Fibroblast of skin of right quadriceps (primary cell): ENCODE measurements at regions not wholly inside any gene's neighbourhood (a gene's known extent, or its start where the extent isn't known, plus 50 kb on each side); places are given as distances from the start of the nearest gene placed in this dataset.

Source experiments
- DNase-seq: peaks from one replicate; pipeline ENCODE4 v3.0.0-alpha.2; 2013

DNA sequence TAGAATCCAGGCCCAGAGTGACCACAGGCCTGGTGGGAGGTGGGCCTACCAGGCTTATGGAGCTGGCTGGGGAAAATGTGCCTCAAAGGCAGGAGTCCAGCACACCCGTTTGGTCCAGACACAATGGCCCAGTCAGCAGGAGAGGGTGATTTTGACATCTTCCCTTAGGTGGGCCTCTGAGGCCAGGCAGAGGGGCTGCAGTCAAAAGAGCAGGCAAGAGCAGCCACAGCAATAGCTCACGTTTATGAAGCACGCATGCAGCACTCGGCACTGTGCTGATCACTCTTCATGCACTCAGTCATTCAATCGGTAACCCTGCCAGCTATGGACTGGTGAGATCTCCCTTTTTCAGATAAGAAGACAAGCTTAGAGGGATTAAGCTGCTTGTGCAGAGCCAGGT, 146.8 kb downstream of the LRIG2 start:
- no peak for DNase-seq

DNA sequence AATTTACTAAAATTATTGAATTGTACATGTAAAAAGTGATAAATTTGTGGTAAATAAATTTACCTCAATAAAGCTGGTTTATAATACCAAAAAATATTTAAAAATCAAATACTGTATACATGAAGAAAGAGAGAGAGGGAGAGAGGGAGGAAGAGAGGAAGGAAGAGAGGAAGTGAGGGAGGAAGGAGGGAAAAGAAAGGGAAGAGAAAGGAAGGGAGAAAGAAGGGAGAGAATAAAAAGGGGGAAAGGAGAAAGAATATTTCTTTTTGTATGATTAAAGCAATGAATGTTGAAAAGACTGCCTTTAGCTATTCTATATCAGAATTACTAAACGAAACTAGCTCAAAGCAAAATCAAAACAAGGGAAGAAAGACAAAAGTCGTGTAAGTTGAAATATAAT, 150.0 kb downstream of the LRIG2 start:
- no peak for DNase-seq

DNA sequence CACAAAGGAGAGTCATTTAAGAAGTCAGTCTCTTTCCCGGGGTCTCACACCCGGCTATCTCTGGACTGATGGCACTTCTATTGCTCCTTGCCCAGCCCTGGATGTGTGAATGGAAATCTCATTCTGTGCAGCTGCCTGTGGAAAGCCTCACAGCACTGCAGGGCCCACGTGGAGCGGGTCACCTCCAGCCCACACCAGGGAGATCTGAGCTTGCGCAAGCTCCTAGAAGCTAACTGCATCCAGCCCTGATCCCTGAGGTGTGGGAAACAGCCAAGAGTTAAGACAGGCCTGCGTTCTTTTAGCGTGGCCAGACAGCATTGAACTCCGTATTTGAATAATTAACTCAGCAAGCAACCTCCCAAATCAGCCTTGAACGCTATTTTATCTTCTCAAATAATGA, 150.5 kb downstream of the LRIG2 start:
- DNase-seq: no peak

DNA sequence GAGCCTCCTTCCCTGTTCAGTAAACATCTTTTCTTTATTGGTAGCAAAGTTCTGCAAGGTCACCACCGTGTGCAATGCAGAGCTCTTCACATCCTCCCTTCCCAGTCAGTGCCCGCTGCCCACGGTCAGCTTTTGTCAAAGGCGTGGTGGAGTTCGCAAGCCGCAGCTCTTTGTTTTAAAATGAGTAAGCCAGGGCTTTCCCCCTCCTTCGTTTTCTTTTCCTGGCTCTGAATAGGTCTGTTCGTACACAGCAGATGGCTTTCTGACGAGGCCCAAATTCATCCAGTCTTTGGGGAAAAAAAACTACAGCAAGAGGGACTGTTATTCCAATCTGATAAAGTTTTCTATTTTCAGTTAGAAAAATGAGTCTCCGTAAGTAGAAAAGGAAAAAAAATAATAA, 153.2 kb downstream of the LRIG2 start:
- no peak for DNase-seq

DNA sequence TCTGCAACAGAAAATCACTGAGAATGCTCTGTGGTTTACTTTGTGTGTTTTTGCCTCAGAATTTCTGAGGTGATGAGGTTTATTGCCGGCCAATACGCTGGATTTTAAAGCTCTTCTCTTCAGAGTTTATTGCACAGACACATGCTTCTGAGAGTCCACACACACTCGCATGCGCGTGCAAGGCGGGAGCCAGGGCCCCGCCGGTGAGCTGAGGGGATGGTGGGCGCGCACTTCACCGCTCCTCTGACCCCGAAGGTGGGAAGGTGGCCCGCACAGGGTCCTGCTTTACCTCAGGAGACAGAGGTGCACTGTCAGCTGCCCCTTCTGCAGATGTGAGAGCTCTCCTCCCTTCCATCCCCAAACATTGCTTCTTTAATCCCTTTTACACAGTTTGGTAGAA, 158.4 kb upstream of the MAGI3 start:
- no peak for DNase-seq

DNA sequence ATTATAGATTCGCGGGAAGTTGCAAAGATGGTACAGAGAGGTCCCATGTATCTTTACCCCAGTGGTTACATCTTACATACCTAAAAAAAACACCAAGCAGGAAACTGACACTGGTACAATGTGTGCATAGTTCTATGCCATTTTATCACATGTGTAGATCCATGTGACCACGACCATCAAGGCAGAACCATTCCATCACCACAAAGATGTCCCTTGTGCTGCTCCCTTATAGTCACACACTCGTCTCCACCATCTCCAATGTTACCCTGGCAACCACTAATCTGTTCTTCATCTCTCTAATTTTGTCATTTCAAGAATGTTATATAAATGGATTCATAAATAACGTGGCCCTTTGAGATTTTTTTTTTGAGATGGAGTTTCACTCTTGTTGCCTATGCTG, 156.9 kb upstream of the MAGI3 start:
- no peak for DNase-seq

DNA sequence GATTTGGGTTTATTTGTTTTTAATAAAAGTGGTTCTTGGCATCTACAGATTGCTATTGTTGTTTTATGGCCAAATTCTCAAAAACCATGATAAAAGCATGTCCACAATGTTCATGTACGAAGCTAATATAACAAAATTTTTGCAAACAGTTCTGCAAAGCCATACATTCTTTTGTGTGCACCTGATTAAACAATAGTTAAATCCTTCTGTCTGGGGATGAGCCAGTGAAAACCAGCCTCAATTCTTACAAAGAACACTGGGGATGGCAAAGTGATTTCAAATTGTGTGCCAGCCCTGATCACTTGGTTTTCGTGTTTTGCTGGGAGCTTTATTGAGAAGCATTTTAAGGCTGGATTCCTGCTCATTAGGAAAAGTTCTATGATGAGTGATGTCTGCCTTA, 149.1 kb upstream of the MAGI3 start:
- DNase-seq: no peak

DNA sequence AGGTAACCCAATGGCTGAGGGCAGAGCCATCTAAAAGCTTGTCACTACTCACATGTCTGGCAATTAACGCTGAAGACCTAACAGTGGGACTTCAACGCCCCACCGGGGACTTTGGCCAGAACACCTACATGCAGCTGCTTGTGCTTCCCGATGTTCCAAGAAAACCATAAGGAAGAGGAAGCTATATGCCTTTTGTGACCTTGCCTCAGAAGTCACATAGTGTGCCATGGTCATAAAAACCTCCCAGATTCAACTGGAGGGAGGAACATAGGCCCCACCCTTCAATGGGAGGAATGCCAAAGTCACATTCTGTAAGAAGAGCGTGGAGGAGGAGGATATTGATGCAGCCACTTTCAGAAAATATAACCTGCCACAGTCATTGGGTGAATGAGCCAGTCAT, 147.8 kb upstream of the MAGI3 start:
- DNase-seq: no peak

DNA sequence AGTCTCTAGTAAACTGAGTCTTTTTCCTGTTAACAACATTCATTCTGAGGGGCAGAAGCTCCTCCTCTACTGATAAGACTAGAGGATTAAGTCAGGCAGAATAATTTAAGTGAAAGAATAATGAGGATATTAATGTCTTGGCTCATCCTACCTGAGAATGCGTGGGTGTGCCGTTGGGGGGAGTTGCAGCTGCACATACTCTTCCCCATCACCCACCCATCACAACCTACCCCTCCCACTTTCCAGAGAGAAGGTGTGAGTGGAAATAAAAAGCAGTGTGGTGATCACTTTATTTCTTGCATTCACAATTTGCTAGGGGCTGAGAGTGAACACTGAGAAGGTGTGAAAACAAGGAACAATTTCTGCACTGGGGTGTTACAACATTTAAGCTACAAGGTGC, 146.8 kb upstream of the MAGI3 start:
- DNase-seq: no peak

DNA sequence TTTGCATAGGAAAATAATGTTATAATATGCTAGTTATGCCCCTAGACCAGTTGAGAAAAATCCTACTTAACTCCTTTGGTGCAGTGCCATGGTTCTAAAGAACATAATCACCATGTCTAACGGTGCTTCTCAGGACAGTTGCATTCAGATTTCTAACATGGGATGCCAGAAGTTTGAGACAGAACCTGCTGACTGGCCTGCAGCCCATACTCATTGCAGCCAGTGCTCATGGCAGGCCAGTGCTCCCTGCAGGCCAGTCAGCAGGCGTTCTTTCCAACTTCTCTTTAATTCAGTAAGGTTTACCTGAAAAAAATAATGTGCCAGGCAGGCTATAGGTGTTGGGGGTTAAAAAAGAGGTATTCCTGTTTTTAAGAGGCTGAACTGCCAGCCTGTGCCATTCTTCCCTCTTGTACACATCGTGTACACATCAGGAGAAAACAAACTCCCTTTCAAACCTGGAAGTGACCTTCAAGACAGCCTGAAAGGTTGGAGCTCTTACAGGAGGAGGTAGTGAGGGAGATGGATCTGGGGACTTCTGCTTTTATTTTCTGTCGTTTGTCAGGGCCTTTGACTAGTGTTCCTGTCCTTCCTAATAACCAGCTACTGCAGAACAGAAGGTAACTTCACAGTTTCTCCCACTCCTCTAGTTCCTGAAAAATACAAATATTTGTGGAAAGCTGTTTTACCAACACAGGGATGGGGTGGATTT, 146.0 kb upstream of the MAGI3 start:
- DNase-seq: no peak

DNA sequence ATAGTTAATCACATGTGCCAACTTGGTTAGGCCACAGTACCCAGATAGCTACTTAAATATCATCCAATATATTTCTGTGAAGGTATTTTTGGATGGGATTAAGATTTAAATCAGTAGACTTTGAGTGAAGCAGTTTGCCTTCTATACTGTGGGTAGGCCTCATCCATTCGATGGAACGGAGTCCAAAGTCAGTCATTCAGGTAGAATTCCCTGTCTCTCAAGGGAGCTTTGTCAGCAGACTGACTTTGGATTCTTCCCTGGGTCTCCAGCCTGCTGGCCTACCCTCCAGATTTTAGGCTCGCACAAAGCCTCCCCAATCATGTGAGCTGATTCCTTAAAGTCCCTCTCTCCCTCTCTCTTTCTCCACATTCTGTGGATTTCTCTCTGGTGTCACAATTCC, 145.1 kb upstream of the MAGI3 start:
- no peak for DNase-seq

DNA sequence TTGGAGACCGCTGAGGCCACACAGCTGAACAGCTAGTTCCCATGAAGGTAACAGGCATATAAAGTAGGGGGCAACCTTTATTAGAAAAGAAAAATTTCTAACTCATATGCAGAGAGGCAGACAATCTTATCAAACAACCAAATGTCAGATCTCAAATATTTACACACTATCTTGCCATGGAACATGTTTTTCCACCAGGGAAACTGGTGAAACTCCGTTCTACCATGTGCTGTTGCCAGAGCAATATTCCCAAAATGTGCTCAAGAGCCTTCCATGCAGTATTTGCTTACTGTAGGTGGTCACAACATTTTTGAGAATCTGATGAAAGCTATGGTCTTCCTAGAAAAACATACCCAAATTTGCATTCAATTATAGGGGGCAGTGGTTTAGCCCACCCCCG, 143.4 kb upstream of the MAGI3 start:
- no peak for DNase-seq

DNA sequence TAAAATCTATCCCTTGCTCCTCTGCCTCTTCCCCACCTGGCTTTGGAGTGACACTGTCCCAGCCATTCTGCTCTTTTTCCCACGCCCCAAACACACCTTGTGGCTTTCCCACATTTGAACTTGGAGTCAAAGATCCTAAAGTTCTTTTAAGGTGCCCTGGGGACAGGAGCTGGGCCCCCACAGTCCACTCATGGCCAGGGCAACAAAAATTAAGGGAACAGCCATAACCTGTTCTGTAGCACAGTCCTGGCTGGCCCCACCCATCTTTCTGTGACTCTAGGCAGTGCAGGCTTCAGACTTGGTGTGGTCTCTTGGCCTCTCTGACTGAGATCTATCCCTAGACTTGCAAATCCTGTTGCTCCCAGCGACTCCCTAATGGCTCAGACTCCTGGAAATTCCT, 143.0 kb upstream of the MAGI3 start:
- DNase-seq: no peak

DNA sequence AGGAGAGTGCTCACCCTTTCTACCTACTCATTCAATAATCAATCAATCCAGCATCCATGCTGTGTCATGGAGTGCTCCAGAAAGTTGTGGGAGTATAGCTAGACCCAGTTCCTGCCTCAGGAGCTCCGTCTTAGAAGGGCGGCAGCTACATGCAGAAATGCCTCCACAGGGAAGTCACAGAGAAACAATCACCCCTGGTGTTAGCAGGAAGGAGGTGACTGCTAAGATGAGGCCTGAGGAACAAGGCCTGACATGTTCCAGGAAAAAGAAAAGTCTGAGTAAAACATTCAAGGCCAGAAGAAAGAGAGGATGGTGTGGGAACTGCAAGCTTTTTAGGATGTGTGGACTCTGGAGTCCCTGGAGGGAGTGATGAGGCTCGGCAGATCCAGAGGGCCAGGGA, 142.5 kb upstream of the MAGI3 start:
- no peak for DNase-seq

DNA sequence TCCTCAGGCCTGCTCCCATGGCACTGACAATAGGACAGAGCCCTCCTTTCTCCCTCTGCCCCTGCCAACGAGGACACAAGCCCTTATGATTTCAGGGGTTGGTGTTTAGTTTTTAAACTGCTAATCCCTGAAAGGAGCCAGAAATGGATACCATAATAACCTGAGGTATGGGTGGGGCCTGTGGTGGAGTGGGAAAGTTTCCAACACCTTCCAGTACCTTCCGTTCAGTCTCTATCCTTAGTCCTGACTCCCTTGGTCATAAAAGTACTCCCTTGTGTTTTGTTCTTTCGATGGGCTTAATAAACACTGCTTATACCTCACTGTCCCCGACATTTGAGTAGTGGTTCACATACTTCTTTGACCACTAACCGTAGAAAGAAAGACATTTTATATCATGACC, 141.8 kb upstream of the MAGI3 start:
- DNase-seq: no peak

DNA sequence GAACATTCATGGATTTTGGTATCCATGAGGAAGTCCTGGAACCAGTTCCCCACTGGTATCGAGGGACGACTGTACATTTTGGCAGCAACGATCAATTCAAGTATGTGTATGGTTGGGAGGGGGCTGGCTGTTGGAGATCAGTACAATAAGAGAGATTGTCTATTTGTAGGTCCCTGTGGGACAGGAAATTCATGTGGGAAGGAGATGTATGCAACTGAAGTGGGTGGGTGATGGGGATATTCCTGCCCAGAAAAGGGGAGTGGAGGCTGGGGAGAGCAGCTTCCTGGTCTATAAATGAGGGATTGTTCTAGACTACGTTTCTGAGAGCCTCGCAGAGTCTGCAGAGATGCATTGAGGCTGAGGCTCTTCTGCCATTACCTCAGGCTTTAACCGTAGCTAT, 140.2 kb upstream of the MAGI3 start:
- DNase-seq: no peak

DNA sequence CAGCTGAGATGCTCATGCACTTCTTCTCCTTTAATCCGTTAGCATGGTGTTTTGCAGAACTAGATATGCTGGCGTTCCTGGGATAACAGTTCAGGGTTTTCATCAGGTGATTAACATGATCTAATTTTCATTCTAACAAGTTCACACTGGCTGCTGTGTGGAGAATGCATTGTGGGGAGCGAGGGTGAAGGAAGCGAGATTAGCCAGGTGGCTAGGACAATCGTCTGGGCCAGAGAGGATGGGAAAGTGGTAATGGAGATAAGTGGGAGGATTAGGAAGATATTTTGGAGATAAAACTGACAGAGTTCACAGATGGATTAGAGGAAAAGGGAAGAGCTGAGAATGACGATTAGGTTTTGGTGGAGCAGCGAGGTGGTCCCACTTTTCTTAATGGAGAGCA, 138.1 kb upstream of the MAGI3 start:
- no peak for DNase-seq

DNA sequence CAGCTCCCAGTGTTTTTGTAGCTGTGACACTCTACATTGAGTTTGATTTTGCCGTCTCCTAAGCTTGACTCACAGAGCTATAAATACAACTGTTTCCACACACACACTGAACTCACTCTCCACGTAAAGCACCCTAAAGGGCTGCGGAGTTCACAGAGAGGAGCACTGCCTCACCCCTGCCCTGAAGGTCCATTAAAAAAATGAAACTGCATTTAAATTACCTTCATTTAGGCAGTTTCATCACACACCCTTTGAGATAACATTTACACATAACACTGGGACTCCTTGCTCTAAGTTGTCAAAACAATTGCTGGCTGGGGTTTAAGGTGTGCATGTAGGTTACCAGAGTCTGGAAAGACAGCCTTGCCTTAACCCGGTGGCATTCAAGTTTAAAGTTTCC, 137.1 kb upstream of the MAGI3 start:
- DNase-seq: no peak

DNA sequence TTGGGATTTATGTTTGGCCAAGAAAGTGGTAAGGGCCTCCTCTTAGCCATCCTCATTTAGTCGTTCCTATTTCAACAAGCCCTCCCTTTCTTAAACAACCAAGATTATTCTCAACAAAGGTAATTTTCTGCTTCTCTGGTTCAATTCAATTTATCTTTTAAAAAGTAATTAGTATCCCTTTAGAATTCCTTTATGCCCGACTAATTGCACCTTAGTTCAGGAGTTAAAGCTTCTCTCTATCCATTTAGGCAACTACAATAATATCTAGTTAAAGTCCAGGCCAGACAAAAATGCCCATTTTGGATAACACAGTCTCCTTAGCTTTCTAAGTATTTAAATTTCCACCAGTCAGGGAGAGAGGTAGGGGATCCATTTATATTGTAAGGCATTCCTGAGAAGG, 136.7 kb upstream of the MAGI3 start:
- DNase-seq: no peak

DNA sequence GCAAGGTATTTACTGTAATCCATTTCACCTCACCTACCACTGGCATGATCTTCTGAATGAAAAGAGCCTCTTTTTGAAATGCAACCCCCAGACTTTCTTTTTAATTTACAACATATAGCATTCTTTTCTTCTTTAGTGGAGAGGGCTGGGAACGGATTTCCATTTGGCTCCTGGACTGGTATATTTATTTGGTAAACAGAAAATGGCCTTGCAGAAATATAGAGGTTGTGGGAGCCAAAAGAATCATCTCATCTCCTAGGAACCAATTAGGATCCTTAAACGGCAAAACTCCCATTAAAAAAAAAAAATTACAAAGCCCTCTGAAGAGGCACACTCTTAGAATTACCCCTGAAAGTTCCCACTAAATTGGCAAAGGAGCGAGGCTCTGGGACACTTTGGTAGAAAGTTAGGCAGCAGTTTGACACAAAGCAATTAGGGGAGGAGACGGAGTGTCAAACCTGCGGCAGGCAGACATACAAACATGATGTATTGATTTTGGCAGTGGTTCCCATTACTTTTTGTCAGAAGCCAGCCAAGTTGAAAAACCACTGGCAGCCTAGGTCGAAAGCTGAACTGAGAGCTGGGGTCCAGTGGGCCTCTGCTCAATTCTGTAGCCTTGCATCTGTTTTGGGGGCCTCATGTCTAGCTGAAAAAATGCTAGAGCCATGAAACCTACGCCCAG, 135.1 kb upstream of the MAGI3 start:
- no peak for DNase-seq

DNA sequence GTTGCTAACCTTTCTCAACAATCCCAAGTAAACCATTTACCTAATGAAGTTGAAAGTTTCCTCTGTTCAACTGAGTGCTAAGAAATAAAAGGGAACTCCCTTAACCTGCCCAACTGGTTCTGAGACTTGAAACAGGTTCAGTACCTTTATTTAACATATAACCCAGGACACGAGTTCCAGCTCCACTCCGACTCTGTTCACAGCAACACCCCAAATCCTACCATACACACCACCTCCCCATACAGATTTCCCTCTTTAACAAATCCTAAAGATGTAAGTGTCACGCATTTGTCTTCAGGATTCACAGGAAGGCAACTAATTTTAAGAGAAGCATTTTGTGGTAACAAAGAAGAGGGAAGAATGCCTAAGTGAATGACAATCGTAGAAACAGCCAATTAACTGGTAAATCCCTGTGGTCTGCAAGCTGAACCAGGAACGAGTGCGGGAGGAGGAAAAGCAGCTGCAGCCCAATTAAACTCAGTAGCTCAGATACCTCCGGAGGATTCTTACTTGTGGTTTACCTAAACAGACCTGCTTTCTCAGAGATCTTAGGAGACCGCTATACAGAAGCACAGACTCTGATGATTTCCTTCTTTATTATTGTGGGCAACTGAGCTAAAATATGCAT, 134.5 kb upstream of the MAGI3 start:
- no peak for DNase-seq

DNA sequence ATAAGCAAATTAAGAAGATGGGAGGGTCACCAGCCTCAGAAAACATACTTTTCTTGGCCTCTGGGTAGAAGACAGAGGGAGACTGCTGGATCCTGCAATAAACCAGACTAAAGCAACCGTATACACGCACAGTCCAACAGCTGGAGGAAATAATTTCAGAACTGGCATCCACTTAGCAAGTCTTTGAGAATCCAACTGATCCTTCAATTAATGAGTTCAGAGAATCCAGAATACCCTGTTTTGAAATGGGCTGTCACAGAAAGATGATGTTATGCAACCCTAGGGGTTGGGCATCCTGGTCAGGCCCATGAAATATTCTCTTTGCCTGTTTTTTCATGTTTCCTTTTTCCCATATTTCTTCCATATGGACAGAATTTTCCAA, 134.0 kb upstream of the MAGI3 start:
- DNase-seq: no peak

DNA sequence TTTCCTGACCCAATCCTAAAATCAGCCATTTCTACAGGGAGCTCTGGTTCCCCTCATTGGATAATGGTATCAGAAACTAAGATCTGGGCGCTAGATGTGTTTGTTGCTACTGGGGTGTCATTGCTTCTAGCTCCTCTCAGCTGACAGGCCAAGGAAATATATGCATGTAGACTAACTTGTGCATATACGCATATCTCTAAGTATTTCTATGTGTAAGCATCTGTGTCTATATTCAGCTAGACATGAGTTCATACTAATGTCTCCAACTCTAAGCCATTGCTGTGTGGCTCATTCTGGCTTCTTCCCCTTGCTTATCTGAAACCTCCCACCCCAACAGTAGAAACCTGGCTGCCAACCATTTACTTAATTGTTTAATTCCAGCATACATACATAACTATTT, 130.3 kb upstream of the MAGI3 start:
- DNase-seq: no peak

DNA sequence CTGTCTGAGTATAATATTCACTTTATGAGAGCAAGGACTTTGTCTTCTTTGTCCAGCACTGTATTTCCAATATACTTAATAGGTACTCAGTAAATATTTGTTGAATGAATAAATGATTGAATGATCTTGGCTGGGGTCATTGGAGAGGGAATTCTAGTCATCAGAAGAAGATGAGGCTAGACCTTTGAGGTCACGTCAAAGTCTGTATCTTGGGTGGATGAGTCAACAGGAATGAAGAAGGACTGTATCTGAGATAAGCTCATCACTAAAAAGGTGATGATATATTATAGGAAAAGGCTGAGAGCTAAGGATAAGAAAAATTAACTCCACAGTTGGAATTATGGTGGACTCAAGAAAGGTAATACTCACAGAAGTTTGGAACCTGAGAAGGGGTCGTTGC, 125.1 kb upstream of the MAGI3 start:
- no peak for DNase-seq

DNA sequence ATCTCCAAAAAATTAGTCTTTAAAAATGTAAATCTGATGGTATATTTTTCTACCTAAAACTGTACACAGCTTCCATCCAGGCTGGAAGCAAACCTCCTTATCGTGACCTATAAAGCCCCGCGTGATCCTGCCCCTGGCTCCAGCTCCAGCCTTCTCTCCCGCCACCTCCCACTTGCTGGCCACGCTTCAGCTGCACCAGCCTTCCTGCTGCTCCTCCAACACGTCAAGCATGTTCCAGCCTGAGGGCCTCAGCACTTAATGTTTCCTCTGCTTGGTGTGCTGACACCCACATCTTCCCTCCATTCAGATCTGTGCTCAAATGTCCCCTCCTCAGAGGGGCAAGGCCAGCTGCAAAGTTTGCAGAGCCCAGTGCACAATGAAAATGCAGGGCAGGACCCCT, 123.5 kb upstream of the MAGI3 start:
- DNase-seq: no peak
